ENCODE measurements at regions not wholly inside any gene's neighbourhood (a gene's known extent, or its start where the extent isn't known, plus 50 kb on each side); places are given as distances from the start of the nearest gene placed in this dataset.
"Not testable (repeated sequence)": the region's sequence is repeated elsewhere in the genome, so short reads cannot be mapped to it uniquely, and the experiment has no call there.

DNA sequence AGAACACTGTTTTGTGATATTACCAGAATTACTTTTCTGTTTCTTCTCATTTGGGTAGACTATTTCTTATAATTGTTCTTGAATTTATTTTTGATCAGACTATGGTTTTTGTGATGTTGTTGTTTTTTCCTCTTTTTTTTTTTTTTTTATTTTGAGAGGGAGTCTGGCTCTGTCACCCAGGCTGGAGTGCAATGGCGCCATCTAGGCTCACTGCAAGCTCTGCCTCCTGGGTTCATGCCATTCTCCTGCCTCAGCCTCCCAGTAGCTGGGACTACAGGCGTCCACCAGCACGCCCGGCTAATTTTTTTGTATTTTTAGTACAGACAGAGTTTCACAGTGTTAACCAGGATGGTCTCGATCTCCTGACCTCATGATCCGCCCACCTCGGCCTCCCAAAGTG is 352.6 kb downstream of the CPXCR1 start:
- not testable (repeated sequence) for H3K36me3 ChIP-seq (ENCODE audit: insufficient read depth); H3K27ac ChIP-seq (ENCODE audit: low read depth); H4K20me1 ChIP-seq (replicated peaks; ENCODE audit: insufficient read depth); H3K36me3 Mint-ChIP-seq (ENCODE audit: low read depth); H3K27ac Mint-ChIP-seq; H3K4me1 Mint-ChIP-seq; ATAC-seq; H2AFZ ChIP-seq; H3K27me3 ChIP-seq (ENCODE audit: insufficient read depth); H3K4me2 ChIP-seq; H3K4me3 ChIP-seq; H3K9me2 ChIP-seq (ENCODE audit: insufficient read depth); H3K4me3 Mint-ChIP-seq; H3F3A ChIP-seq (replicated peaks; ENCODE audit: low read depth); DNase-seq (ENCODE audit: low spot score); H3K79me2 ChIP-seq (replicated peaks; ENCODE audit: insufficient read depth); H3K27me3 Mint-ChIP-seq (ENCODE audit: insufficient read depth, low read depth, poor library complexity); H3K4me1 ChIP-seq (ENCODE audit: insufficient read depth)
- TF ChIP-seq, protein P1, sequence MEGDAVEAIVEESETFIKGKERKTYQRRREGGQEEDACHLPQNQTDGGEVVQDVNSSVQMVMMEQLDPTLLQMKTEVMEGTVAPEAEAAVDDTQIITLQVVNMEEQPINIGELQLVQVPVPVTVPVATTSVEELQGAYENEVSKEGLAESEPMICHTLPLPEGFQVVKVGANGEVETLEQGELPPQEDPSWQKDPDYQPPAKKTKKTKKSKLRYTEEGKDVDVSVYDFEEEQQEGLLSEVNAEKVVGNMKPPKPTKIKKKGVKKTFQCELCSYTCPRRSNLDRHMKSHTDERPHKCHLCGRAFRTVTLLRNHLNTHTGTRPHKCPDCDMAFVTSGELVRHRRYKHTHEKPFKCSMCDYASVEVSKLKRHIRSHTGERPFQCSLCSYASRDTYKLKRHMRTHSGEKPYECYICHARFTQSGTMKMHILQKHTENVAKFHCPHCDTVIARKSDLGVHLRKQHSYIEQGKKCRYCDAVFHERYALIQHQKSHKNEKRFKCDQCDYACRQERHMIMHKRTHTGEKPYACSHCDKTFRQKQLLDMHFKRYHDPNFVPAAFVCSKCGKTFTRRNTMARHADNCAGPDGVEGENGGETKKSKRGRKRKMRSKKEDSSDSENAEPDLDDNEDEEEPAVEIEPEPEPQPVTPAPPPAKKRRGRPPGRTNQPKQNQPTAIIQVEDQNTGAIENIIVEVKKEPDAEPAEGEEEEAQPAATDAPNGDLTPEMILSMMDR (conservative IDR thresholded peaks at IDR 0.05; ENCODE audit: low read depth in 2 of 2) = peak; percentile 41 to 56
- peaks cover 12% of the 10 kb centered on the region for H3K9me3 Mint-ChIP-seq

DNA sequence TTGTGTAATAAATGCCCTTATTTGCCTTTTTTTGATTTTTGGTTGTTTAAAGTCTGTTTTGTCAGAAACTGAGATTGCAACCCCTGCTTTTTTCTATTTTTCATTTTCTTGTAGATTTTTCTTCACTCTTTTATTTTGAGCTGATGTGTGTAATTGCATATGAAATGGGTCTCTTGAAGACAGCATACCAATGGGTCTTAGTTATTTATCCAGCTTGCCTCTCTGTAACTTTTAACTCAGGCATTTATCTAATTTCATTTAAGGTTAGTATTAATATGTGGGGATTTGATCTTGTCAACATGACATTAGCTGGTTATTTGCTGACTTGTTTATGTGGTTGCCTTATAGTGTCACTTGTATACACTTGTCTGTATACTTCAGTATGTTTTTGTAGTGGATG is 378.0 kb downstream of the CPXCR1 start:
- H3K9me2 ChIP-seq (ENCODE audit: insufficient read depth) = no peaks in the 10 kb centered on the region
- H3K79me2 ChIP-seq (replicated peaks; ENCODE audit: insufficient read depth) = no peaks in the 10 kb centered on the region
- Mint-ChIP-seq H3K27ac (no peak overlapping the region), H3K27me3 (ENCODE audit: insufficient read depth, low read depth, poor library complexity) (no peaks in the 10 kb centered on the region), H3K4me3 (no peak overlapping the region), H3K4me1 (no peaks in the 10 kb centered on the region), H3K36me3 (ENCODE audit: low read depth) (peaks cover 13% of the 10 kb centered on the region), H3K9me3 (peaks cover 23% of the 10 kb centered on the region)
- DNase-seq (ENCODE audit: low spot score) (no peak), ATAC-seq (no peak)
- no peak overlapping the region for H3K4me2 ChIP-seq
- H3K4me3 ChIP-seq = no peak overlapping the region
- no peak overlapping the region for H2AFZ ChIP-seq
- no peaks in the 10 kb centered on the region for H3K27me3 ChIP-seq (ENCODE audit: insufficient read depth)
- H3F3A ChIP-seq (replicated peaks; ENCODE audit: low read depth) = no peaks in the 10 kb centered on the region
- no peaks in the 10 kb centered on the region for H3K36me3 ChIP-seq (ENCODE audit: insufficient read depth)
- H3K4me1 ChIP-seq (ENCODE audit: insufficient read depth) = no peaks in the 10 kb centered on the region
- no peaks in the 10 kb centered on the region for H4K20me1 ChIP-seq (replicated peaks; ENCODE audit: insufficient read depth)
- H3K27ac ChIP-seq (ENCODE audit: low read depth) = no peak overlapping the region
- no peak for TF ChIP-seq EZH2 (IDR thresholded peaks at IDR 0.05; ENCODE audit: low read depth, unreplicated experiment)
- TF ChIP-seq CREB1 (CRISPR knock-in tag; IDR thresholded peaks at IDR 0.05; ENCODE audit: low read depth) = no peak
- TF ChIP-seq, protein P2, sequence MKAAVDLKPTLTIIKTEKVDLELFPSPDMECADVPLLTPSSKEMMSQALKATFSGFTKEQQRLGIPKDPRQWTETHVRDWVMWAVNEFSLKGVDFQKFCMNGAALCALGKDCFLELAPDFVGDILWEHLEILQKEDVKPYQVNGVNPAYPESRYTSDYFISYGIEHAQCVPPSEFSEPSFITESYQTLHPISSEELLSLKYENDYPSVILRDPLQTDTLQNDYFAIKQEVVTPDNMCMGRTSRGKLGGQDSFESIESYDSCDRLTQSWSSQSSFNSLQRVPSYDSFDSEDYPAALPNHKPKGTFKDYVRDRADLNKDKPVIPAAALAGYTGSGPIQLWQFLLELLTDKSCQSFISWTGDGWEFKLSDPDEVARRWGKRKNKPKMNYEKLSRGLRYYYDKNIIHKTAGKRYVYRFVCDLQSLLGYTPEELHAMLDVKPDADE (IDR thresholded peaks at IDR 0.05) = no peak
- TF ChIP-seq, protein P3, sequence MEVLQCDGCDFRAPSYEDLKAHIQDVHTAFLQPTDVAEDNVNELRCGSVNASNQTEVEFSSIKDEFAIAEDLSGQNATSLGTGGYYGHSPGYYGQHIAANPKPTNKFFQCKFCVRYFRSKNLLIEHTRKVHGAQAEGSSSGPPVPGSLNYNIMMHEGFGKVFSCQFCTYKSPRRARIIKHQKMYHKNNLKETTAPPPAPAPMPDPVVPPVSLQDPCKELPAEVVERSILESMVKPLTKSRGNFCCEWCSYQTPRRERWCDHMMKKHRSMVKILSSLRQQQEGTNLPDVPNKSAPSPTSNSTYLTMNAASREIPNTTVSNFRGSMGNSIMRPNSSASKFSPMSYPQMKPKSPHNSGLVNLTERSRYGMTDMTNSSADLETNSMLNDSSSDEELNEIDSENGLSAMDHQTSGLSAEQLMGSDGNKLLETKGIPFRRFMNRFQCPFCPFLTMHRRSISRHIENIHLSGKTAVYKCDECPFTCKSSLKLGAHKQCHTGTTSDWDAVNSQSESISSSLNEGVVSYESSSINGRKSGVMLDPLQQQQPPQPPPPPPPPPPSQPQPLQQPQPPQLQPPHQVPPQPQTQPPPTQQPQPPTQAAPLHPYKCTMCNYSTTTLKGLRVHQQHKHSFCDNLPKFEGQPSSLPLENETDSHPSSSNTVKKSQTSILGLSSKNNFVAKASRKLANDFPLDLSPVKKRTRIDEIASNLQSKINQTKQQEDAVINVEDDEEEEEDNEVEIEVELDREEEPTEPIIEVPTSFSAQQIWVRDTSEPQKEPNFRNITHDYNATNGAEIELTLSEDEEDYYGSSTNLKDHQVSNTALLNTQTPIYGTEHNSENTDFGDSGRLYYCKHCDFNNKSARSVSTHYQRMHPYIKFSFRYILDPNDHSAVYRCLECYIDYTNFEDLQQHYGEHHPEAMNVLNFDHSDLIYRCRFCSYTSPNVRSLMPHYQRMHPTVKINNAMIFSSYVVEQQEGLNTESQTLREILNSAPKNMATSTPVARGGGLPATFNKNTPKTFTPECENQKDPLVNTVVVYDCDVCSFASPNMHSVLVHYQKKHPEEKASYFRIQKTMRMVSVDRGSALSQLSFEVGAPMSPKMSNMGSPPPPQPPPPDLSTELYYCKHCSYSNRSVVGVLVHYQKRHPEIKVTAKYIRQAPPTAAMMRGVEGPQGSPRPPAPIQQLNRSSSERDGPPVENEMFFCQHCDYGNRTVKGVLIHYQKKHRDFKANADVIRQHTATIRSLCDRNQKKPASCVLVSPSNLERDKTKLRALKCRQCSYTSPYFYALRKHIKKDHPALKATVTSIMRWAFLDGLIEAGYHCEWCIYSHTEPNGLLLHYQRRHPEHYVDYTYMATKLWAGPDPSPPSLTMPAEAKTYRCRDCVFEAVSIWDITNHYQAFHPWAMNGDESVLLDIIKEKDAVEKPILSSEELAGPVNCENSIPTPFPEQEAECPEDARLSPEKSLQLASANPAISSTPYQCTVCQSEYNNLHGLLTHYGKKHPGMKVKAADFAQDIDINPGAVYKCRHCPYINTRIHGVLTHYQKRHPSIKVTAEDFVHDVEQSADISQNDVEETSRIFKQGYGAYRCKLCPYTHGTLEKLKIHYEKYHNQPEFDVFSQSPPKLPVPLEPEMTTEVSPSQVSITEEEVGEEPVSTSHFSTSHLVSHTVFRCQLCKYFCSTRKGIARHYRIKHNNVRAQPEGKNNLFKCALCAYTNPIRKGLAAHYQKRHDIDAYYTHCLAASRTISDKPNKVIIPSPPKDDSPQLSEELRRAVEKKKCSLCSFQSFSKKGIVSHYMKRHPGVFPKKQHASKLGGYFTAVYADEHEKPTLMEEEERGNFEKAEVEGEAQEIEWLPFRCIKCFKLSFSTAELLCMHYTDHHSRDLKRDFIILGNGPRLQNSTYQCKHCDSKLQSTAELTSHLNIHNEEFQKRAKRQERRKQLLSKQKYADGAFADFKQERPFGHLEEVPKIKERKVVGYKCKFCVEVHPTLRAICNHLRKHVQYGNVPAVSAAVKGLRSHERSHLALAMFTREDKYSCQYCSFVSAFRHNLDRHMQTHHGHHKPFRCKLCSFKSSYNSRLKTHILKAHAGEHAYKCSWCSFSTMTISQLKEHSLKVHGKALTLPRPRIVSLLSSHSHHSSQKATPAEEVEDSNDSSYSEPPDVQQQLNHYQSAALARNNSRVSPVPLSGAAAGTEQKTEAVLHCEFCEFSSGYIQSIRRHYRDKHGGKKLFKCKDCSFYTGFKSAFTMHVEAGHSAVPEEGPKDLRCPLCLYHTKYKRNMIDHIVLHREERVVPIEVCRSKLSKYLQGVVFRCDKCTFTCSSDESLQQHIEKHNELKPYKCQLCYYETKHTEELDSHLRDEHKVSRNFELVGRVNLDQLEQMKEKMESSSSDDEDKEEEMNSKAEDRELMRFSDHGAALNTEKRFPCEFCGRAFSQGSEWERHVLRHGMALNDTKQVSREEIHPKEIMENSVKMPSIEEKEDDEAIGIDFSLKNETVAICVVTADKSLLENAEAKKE (CRISPR knock-in tag; IDR thresholded peaks at IDR 0.05) = no peak
- no peak for TF ChIP-seq NANOG (IDR thresholded peaks at IDR 0.05; ENCODE audit: borderline replicate concordance)
- TF ChIP-seq, protein P4, sequence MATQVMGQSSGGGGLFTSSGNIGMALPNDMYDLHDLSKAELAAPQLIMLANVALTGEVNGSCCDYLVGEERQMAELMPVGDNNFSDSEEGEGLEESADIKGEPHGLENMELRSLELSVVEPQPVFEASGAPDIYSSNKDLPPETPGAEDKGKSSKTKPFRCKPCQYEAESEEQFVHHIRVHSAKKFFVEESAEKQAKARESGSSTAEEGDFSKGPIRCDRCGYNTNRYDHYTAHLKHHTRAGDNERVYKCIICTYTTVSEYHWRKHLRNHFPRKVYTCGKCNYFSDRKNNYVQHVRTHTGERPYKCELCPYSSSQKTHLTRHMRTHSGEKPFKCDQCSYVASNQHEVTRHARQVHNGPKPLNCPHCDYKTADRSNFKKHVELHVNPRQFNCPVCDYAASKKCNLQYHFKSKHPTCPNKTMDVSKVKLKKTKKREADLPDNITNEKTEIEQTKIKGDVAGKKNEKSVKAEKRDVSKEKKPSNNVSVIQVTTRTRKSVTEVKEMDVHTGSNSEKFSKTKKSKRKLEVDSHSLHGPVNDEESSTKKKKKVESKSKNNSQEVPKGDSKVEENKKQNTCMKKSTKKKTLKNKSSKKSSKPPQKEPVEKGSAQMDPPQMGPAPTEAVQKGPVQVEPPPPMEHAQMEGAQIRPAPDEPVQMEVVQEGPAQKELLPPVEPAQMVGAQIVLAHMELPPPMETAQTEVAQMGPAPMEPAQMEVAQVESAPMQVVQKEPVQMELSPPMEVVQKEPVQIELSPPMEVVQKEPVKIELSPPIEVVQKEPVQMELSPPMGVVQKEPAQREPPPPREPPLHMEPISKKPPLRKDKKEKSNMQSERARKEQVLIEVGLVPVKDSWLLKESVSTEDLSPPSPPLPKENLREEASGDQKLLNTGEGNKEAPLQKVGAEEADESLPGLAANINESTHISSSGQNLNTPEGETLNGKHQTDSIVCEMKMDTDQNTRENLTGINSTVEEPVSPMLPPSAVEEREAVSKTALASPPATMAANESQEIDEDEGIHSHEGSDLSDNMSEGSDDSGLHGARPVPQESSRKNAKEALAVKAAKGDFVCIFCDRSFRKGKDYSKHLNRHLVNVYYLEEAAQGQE (IDR thresholded peaks at IDR 0.05; ENCODE audit: unreplicated experiment) = no peak
- no peak for TF ChIP-seq ZNF331 (CRISPR knock-in tag; IDR thresholded peaks at IDR 0.05; ENCODE audit: low read depth)

Measured in GM23338 (cell line).